HTR-8/SVneo (cell line): ENCODE measurements at regions not wholly inside any gene's neighbourhood (a gene's known extent, or its start where the extent isn't known, plus 50 kb on each side); places are given as distances from the start of the nearest gene placed in this dataset.
A peak's percentile ranks its signal among the peaks of the same experiment; 100 is the strongest.
"Not testable (repeated sequence)": the region's sequence is repeated elsewhere in the genome, so short reads cannot be mapped to it uniquely, and the experiment has no call there.

ENCODE experiments used
- DNase-seq: peaks from one replicate; pipeline ENCODE4 v3.0.0; 2011; ENCODE audit warnings: low spot score, mixed read lengths; ENCODE audit not compliant: insufficient read length
- FAIRE-seq: peaks from 2 replicates; lab custom pipeline; 2011; peaks lifted over from hg19 to GRCh38; lab: Jason Lieb, UNC

DNA sequence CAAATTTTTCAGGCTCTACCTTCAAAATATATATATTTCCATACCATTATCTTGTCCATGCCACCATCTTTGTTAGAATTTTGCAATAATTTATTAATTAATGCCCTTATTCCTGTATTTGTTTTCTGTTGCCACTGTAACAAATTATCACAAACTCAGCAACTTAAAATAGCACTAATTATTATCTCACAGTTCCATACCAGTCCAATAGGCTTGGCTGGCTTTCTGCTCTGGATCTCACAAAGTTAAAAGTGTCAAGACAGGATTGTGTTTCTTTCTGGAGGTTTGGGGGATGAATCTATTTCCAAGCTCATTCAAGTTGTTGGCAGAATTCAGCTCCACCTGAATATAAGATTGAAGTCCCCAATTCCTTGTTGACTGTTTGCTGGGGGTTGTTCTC lies 58.6 kb upstream of the SLC38A4 start:
- no peak for FAIRE-seq
- DNase-seq = no peak

DNA sequence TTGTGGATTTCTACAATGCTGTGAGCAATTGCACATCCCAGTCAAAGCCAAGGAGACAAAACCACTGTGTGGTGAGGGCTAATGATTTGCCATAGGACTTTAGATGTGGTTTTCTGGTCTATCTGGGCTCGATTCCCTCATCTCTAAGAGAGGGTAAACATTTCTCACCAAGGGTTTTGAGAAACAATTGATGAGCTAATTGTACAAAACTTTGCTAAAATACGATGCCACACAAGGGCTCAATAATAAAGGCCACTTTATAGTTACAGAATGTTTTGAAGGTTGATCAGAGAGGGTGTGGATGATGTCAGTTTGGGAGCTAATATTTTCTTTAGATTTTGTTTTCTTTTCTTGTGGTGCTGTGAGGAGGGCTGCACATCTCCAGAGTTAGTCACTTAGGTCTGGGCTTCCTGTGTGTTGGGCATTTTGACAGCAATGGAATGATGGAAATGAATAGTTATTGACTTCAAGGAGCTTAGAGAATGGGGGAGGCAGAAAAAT lies 60.8 kb upstream of the SLC38A4 start:
- peak; percentile 12 for DNase-seq
- FAIRE-seq = no peak

DNA sequence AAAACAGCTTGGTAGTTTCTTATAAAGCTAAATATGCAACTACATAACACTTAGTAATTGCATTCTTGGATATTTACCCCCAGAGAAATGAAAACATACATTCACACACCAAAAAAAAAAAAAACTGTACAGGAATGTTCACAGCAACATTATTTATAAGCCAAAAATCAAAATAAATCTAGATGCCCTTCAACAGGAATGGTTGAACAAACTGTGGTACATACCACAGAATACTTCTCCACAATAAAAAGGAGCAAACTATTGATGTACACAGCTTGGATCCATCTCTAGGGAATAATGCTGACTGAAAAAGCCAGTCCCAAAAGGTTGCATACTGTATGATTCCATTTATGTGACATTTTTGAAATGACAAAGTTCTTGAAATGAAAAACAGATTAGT lies 62.1 kb upstream of the SLC38A4 start:
- FAIRE-seq (no peak), DNase-seq (no peak)

DNA sequence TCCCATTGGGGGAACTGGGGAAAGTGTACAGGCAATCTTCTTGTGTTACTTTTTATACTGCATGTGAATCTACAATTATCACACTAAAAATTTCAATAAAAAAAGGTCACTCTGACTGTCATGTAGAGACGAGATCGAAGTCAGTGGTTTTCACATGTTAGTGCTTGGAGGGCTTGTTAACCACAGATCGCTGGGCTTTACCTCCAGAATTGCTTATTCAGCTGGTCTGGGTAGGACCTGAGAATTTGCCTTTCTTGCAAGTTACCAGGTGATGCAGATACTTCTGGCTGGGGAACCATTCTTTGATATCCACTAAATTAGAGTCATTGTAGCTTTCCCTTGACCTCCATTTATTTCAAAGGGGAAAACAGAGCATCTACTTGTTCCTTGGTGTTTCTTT lies 62.8 kb upstream of the SLC38A4 start:
- no peak for DNase-seq

DNA sequence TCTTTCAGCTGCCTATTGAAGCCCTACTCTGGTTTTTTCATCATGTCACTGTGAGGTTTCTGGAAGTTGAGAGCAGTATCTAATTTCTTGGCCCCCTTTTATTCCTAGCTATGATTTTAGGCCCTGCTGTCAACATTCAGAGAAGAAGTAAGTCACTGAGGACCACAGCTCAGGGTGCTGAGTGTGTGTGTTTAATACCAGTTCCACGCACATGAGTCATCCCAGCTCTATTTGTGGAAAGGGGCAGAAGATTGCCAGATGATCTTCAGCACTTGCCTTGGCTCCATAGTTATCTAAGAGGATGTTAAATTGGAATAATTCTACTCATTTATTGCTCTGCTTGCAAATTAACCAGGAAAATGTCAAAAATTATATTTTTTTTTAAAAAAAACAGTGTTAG lies 65.5 kb upstream of the SLC38A4 start:
- DNase-seq (no peak), FAIRE-seq (no peak)

More for the DNA sequence above, 62.8 kb upstream of the SLC38A4 start:
- FAIRE-seq = no peak

DNA sequence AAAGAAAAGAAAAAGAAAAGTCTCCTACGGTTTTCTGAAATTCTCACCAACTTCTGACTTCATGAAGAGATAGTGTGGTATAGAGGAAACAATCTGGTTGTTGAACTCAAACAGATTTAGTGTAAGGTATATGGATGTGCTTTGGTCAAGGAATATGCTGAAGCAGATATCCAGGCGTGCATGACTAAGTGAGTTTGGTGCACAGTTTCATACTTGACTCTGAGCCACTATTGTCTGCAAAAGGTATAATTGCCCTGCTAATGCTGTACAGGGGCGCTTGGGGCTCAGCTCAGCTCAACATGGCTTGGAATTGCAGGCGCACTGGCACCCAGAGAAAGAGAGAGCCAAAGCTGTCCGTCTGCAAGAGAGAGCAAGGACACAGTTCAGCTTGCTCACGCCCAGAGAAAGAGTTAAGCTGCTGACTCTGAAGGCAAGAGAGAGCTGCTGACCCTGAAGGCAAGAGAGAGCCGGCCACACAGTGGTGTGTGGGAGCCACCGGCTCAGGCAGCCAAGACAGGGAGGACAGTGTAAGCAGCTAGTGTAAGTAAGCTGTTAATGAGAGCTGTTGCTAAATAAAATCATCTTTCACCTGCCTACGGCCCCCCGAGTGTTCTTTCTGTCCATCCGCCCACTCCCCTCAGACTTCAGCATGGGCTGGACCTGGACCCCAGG lies 66.4 kb upstream of the SLC38A4 start:
- FAIRE-seq (no peak), DNase-seq (no peak)

DNA sequence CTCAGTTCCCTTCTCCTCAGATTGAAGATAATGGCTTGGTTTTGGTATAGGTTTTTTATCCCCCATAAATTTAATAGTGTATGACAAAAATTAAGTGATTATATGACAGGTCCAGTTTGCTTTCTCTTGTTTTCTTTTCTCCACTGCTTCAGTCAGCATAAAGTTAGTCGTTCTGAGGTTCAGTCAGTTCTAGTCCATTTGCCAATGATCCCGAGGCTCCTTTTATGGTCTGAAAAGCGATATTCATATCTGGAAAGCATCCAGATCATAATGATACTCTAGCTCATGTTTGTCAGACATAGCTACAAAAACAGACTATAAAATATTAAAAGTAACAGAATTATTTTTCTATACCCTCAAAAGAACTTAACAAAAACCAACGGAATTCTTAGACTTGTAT lies 67.1 kb upstream of the SLC38A4 start:
- DNase-seq = no peak
- no peak for FAIRE-seq

DNA sequence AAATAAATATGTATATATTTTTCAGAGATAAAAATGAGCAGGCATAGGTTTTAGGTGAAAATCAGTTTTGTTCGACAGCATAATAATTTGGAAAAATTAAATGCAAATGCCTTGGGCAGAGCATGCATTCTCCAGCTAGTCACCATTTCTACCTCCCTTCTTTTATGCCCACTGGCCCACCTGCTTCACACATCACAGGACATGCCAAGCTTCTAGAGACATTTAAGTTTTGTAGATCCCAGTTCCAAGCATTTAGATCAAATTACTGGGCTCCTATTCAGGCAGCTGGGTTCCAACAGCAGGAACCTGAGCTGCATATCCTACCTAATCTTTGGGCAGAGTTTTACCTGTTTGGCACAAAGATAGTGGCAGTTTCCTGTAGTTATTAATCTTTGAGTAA lies 67.6 kb upstream of the SLC38A4 start:
- no peak for DNase-seq
- FAIRE-seq = no peak

DNA sequence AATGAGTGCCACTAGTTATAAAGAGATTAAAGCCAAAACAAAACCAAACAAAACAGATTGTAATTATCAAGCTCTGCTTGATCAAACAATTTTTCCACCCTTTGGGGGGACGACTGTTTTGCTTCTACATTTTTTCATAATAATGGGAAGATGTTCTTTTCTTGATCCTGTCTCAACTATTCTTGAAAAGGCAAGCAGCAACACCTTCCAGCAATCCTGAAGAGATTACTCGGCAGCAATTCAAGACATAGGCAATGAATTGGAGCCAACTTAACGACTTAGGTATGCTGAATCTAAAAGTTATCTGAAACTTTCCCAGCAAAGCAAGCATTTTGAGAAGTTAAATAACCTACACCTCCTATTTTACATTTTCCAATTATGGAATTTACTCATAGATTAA lies 69.9 kb upstream of the SLC38A4 start:
- DNase-seq (no peak), FAIRE-seq (no peak)

DNA sequence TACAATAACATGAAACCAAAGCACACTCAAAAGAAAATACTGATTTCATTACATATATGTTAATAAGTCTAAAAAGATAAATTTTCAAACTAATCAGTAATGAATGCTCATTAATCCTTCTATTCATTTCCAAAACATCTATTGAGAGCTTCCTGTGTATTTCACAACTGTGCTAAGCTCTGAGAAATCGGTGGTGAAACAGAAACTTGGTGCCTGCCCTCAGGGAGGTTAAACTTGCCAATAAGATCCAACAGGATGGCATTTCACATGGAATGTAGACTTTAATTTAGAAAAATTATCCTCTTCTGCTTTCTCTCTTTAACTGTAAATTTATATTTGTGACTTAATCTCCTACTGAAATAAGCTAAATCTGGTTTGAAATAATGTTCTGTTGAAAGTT lies 70.9 kb upstream of the SLC38A4 start:
- no peak for FAIRE-seq
- no peak for DNase-seq

DNA sequence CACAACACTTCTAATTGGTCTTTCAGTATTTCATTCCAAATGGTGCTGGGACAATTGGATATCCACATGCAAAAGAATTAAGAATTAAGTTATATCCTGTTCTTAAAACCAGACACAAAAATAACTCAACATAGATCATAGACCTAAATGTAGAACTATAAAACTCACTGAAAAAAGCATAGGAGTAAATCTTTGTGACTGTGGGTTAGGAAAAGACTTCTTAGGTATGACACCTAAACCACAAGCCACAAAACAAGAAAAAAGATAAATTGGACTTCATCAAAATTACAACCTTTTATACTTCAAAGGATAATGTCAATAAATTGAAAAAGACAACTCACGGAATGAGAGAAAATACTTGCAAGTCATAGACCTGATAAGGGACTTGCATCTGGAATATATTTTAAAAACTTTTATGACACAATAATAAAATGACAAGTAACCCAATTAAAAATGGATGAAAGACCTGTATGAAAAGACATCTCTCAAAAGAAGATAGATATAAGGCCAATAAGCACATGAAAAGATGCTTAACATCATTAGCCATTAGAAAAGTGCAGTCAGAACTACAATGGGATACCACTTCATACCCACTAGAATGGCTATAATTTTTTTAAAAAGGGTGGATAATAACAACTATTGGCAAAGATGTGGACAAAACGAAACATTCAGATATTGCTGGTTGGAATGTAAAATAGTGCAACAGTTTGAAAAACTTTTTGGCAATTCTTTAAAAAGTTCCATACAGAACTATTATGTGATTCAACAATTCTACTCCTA lies 72.5 kb upstream of the SLC38A4 start:
- no peak for FAIRE-seq

DNA sequence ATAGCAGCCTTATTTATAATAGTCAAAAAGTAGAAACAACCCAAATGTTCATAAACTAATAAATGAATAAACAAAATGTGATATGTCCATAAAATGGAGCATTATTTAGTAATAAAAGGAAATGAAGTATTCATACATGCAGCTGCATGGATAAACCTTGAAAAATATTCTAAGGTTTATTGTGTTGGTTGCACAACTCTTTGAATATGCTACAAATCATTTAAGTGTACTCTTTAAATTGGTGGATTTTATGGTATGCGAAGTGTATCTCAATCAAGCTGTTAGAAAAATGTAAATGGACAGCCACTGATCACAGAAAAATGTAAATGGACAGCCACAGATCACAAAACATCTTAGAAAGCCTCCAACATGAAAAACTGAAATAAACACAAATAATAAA lies 73.2 kb upstream of the SLC38A4 start:
- DNase-seq (no peak), FAIRE-seq (no peak)

More for the DNA sequence above, 72.5 kb upstream of the SLC38A4 start:
- no peak for DNase-seq

DNA sequence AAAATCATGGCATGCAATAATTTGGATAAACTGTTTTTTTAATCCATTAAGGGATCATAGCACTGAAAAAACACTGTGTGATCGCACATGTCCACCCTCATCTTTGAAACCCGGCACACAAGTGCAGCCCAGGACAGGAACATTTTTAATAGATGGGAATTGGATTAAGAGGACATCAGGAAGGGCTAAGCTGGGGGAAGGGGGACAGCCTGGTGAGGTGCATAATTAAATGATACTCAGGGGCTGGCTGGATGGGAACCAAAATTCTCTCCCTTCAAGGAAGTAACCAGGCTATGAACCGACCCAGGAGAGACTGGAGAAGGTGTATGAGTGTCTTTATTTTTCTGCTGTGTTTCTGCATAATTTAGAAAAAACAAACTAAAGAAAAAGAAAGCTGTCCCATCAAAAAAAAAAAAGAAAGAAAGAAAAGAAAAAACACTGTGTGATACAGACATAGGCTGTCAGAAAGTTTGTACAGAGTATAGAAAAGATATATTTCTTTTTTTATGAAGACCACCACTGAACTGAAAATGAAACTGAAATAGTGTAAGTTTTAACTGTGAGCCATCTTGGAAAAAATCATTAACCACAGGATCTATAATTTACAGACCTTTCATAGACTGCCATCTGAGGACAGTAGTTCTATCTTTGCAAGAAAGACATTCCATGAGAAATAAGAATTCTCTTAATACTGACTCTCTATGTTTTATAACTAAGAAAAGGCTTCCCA lies 75.1 kb upstream of the SLC38A4 start:
- FAIRE-seq = no peak
- DNase-seq = no peak

DNA sequence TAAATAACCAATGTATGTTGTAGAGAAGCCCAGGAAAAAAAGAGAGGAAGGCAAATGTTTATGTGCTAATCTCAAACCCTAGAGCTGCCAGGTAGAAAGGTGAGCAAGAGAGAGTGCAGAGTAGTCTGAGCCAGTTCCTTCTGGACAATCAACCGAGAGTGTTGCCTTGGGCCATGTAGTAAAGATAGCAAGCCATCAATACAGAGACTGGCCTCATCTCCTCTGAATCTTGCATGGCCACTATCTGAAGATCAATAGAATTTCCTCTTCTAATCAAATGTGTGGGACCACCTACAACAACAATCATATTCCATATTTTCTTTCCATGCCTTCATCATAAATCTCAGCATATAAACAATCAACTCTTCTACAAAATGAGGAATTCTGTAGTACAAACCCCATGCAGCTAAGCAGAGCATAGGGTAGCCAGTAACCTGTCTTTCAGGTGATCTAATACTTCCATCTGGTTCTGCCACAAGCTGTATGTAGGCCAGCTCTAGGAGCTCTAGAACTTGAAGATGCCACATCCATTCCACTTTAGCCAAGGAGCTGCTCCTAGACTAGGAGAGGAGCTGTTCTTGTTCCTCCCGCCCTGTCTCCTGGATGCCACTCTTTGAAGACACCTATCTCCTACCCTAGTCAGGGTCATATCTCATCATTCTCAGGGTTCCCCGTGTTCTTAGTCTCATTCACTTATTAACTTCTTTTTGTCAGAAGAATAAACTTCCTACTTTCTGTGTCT lies 75.8 kb upstream of the SLC38A4 start:
- DNase-seq = no peak
- FAIRE-seq = no peak

DNA sequence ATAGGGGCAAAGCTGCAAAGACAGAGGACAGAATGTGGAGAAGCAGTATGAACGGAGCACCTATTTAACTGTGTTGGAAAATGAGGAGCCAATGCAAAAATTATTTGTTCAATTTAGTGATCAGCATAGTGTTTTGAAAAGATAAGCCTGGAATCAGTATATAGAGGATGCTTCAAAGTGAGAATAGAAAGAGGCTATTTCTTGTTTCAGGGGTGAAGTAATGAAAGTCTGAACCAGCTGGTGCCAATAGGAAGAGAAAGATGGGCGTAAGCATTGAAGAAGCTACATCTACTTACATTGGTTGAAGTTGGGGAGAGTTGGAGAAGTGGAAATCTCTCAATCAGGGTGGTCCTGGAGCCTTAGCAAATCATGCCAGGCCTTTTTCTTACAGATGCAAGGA lies 77.3 kb upstream of the SLC38A4 start:
- no peak for FAIRE-seq
- no peak for DNase-seq

DNA sequence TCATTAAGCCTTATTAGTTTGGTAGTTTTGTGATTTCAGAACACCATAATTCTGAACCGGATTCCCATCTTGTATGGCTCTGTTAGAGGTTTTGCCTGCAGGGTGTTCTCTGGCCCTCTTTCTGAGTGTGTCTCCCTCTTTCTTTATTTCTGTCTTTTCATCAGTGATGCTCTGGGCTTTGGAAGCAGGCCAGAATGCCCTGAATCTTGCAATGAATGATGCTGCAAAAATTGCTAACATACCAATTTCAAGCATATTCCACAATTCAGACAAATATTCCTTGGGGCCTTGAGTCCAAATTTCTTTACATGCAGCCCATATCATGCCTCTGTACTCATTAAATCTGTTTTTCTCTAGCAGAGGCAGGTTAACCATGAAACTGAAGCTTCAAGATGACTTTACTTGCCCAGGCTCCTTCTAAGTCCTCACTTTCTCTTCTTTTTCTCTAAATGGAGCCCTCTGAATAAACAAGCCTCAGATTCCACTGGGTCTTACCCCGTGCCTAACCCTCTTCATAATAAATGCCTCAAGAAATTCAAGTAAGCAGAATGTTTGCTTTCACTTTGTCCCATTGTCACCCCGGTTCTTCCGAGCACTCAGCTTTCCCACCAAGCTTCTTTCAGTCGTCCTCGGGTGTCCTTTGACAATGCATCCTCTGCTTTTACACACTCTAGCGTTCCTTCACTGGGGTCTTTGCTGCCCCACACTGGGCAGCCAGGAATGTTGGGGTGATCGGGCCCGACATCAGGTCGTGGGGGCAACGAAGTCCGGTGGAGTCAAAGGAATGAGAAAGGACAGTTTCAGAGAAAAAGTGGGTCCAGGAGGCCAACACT lies 78.8 kb upstream of the SLC38A4 start:
- DNase-seq (no peak), FAIRE-seq (no peak)

DNA sequence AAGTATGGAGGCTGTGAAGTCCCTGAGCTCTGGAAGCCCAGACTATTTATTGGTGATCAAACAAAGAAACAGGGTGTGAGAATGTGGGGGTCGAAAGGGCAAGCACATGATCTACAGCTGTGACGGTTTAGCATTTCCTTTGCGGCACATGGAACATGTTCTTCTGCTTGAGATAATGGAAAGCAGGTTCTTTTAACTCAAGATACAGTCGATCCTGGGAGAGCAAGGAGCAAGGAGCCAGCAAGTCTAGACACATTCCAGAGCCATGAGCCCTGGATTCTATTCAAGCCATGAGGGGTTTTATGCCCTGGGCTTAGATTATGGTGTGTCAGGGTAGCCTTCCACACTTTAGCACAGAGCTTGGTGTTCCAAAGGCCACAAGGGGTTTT lies 79.4 kb upstream of the SLC38A4 start:
- FAIRE-seq, DNase-seq: not testable (repeated sequence)

DNA sequence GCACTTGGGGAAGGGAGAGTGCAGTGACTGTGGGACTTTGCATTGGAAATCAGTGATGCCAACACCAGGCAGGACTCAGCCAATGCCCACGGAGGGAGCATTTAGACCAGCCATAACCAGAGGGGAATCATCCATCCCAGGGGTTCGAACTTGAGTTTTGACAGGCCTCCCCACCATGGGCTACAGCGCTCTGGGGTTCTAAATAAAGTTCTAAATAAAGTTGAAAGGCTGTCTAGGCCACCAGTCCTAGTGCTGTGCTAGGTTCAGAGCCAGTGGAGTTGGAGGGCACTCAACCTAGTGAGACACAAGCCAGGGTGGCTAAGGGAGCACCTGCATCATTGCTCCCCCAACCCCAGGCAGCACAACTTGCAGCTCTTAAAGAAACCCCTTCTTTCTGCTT lies 82.0 kb upstream of the SLC38A4 start:
- DNase-seq (no peak), FAIRE-seq (no peak)

DNA sequence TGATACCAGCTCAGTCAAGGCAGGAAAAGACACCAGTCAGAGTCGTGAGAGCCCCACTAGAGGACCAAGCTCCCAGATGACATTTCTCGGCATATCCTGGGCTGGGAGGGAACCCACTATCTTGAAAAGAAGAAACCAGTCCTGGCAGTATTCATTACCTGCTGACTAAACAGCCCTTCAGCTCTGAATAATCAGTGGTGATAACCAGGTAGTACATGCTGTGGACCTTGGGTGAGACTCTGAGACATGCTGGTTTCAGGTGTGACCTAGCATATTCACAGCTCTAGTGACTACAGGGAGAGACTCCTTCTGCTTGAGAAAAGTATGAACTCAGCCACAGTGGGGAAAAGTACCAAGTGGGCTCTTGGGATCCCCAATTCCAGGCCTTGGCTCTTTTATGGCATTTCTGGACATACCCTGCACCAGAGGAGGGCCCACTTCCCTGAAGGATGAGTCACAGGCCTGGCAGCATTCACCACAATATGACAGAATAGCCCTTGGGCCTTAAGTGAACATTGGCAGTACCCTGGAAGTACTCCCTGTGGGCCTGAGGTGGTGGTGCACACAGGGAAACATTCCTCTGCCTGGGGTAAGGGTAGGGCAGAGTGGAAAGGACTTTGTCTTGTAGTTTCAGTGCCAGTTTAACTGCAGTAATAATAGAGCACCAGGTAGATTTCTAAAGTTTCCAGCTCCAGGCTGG lies 82.6 kb upstream of the SLC38A4 start:
- no peak for DNase-seq
- peak; percentile 46 for FAIRE-seq
